GM18502 (cell line): ENCODE measurements at regions not wholly inside any gene's neighbourhood (a gene's known extent, or its start where the extent isn't known, plus 50 kb on each side); places are given as distances from the start of the nearest gene placed in this dataset.
"Not testable (repeated sequence)": the region's sequence is repeated elsewhere in the genome, so short reads cannot be mapped to it uniquely, and the experiment has no call there.

ENCODE experiments used
- ATAC-seq: cut with Tn5 transposase; IDR thresholded peaks from one replicate; pipeline ENCODE4 v1.9.1; 2021; ENCODE audit warnings: mild to moderate bottlenecking; ENCODE audit not compliant: unreplicated experiment, poor library complexity

DNA sequence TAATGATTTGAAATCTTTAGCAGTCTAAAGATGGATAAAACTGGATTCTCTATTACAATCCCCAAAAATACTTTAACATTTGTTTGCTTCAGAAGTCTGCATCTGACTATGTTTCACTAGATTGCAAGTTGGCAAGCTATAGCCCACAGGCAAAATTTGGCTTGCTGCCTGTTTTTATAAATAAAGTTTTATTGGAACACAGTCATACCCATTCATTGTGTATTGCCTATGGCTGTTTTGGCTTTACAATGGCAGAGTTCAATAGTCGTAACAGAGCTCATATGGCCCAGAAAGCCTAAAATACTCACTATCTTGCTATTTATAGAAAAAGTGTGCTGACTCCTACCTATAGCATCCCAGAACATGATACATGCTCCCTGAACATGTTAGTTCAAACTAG lies 89.0 kb upstream of the GPR141 start:
- ATAC-seq: no peak

DNA sequence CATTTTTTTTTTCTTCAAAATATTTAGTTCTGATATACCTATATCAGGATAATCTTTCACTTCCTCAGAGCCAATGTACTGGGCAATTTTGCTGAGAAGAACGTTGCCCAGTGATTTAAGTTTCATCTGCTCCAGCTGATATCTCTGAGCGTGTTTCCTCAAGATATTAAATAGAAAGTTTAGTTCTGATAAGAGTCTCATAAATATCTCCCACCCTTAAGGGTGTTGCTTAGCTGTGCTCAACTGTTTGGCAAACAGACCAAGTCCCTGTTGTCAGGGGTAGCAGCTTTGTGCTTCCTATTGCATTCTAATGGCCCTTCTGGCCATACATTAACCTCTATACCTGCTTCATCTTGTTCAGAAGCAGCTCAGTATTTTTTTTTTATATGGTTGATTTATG lies 84.7 kb upstream of the GPR141 start:
- ATAC-seq: no peak

DNA sequence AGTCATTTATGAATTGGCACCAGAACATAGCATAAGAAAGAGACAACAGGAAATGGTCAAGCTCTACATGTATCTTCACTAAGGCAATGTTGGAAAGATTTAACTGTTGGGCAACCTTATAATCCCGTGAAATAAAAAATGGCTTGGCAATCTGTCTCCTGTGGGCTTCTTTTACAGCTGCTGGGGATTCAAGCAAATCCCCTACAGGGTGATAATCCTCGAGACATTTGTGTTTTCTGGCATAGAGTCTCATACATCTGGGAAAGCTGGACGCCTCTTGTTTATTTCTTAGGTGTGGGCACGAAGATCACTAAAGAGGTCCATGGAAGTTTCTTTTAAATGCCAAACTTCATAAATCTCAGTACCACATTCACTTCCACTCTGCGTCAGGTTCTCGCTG lies 82.2 kb upstream of the GPR141 start:
- ATAC-seq: no peak

DNA sequence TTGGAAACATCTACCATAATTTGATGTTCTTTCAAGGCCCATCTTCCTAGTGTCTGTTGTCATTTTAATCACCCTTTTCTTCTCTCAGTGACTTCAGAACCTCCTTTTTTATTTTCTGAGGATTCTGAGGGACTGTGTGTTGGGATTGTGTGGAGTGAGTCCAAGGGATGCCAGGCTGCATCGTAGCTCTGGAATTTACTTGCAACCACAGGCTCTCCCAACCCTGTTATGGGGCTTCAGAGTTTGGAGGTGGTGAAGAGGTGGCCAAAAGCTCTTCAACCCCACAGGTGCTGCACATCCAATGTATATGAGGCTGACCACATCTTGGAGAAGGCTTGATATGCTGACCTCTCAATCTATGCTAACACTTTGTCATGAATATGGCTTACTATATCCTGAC lies 79.5 kb upstream of the GPR141 start:
- ATAC-seq: no peak

DNA sequence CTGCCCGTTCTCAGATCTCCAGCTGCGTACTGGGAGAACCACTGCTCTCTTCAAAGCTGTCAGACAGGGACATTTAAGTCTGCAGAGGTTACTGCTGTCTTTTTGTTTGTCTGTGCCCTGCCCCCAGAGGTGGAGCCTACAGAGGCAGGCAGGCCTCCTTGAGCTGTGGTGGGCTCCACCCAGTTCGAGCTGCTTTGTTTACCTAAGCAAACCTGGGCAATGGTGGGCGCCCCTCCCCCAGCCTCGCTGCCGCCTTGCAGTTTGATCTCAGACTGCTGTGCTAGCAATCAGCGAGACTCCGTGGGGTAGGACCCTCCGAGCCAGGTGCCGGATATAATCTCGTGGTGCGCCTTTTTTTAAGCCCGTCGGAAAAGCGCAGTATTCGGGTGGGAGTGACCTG lies 66.2 kb upstream of the GPR141 start:
- ATAC-seq: not testable (repeated sequence)

DNA sequence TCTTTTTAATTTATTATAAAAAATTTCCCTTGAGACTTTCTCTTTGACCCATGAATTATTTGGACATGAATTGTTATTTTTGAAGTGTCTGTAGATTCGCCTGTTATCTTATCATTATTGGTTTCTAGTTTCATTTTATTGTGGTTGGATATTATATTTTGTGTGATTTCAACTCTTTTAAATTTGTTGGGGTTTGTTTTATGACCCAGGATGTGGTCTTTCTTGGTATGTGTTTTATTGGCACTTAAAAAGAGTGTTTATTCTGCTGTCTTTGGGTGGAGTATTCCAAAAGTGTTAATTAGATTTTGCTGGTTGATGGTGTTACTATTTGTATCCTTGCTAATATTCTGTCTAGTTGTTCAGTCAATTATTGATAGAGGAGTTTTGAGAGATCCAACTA lies 50.5 kb upstream of the GPR141 start:
- no peak for ATAC-seq
